Upper lobe of left lung (tissue), 4 donors: ENCODE measurements at regions not wholly inside any gene's neighbourhood (a gene's known extent, or its start where the extent isn't known, plus 50 kb on each side); places are given as distances from the start of the nearest gene placed in this dataset.

ENCODE experiments used
- CTCF ChIP-seq, 6 experiments: fragments of 450-650 bp in 4 of 6; fragments of 200-600 bp in 2 of 6; sonication (generic) in 2 of 6; IDR thresholded peaks; one replicate each; pipeline ENCODE4 v1.5.1; 2016 to 2019; ENCODE audit warnings: antibody characterized with exemption in 6 of 6
- POLR2A ChIP-seq, 4 donors: fragments of 450-650 bp; IDR thresholded peaks; one replicate each; pipeline ENCODE4 v1.5.1; 2016 to 2017; ENCODE audit warnings: antibody characterized with exemption in 4 of 4, mild to moderate bottlenecking in 2 of 4

DNA sequence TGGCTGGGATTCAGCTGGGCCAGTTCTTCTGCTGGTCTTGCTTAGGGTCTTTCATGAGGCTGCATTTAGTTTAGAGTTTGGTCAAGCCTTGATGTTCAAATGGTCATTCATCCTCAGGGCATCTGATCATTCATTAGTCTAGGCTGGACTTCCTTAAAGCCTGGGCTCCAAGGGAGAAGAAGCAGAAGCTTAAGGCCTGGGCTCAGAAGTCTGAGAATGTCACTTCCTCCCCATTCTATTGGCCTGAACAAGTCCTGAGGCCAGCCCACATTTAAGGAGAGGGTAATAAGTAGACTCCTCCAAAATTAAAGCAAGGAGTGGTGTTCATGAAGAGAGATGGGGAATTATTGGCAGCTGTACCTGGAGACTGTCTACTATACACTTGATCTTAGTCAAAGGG is 193.2 kb upstream of the HABP2 start:
- TF ChIP-seq POLR2A (IDR thresholded peaks at IDR 0.05), result no peak
- TF ChIP-seq CTCF (IDR thresholded peaks at IDR 0.05), result no peak
